NB4 (cell line): ENCODE measurements at regions not wholly inside any gene's neighbourhood (a gene's known extent, or its start where the extent isn't known, plus 50 kb on each side); places are given as distances from the start of the nearest gene placed in this dataset.

Experiments used
- DNase-seq: peaks from one replicate; pipeline ENCODE4 v3.0.0; 2010; ENCODE audit warnings: low read depth
- H3K4me3 ChIP-seq: one replicate; pipeline ENCODE4 v1.5.1; 2011; ENCODE audit warnings: mild to moderate bottlenecking, low read depth, low read length, moderate library complexity
- MYC ChIP-seq: IDR thresholded peaks from 2 replicates; pipeline ENCODE4 v1.6.1; 2011; ENCODE audit warnings: low read depth, low read length
- POLR2A ChIP-seq: IDR thresholded peaks from 2 replicates; pipeline ENCODE4 v1.6.1; 2011; ENCODE audit warnings: mild to moderate bottlenecking; ENCODE audit not compliant: insufficient read length; ENCODE audit errors: extremely low read depth
- TF ChIP-seq, protein P1 (sequence below): IDR thresholded peaks from 2 replicates; pipeline ENCODE4 v1.6.1; 2011; ENCODE audit warnings: low read depth, low read length
- TF ChIP-seq, protein P2 (sequence below): IDR thresholded peaks from one replicate; pipeline ENCODE4 v1.5.1; 2012; ENCODE audit warnings: low read depth, low read length

DNA sequence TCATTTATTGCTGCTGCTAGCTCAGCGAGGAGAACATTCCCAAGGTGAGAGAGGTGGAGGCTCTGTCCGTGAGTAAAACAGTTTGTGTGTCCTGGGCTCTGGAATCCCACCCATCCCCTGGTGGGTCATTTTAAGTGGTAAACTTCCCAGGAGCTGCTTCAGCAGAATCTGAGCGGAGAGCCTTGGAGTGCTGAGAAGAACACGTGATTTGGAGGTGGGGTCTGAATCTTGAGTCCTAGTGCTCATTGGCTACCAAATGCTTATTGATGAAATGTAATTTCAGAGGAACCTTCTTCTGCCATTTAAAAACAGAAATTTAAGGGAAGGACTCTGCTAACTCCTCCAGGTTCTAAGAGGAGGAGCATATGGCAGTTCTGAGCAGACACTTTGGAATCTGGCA, 132.4 kb downstream of the CDH26 start:
- no peak for DNase-seq
- H3K4me3 ChIP-seq, result no peak overlapping the region
- TF ChIP-seq, protein P1, sequence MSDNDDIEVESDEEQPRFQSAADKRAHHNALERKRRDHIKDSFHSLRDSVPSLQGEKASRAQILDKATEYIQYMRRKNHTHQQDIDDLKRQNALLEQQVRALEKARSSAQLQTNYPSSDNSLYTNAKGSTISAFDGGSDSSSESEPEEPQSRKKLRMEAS, result no peak
- TF ChIP-seq POLR2A (no peak), MYC (no peak)
- TF ChIP-seq, protein P2, sequence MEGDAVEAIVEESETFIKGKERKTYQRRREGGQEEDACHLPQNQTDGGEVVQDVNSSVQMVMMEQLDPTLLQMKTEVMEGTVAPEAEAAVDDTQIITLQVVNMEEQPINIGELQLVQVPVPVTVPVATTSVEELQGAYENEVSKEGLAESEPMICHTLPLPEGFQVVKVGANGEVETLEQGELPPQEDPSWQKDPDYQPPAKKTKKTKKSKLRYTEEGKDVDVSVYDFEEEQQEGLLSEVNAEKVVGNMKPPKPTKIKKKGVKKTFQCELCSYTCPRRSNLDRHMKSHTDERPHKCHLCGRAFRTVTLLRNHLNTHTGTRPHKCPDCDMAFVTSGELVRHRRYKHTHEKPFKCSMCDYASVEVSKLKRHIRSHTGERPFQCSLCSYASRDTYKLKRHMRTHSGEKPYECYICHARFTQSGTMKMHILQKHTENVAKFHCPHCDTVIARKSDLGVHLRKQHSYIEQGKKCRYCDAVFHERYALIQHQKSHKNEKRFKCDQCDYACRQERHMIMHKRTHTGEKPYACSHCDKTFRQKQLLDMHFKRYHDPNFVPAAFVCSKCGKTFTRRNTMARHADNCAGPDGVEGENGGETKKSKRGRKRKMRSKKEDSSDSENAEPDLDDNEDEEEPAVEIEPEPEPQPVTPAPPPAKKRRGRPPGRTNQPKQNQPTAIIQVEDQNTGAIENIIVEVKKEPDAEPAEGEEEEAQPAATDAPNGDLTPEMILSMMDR, result no peak

DNA sequence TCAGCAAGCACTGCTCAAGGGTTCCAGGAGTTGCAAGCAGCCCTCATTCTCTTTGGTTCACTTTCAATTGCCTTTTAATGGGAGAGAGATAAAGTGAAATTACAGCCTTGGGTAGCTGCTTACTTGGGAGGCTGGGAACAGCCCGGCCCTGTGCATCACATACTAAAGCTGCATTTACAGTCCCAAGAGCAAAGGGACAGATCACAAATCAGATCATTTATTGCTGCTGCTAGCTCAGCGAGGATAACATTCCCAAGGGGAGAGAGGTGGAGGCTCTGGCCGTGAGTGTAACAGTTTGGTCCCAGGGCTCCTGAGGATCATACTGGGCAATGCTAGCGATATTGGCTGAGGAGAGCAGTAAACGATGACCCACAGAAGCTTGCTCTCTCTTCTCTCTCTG, 133.1 kb downstream of the CDH26 start:
- H3K4me3 ChIP-seq, result no peak overlapping the region
- TF ChIP-seq, protein P2, result no peak
- TF ChIP-seq, protein P1, result no peak
- no peak for TF ChIP-seq MYC
- no peak for TF ChIP-seq POLR2A
- no peak for DNase-seq

DNA sequence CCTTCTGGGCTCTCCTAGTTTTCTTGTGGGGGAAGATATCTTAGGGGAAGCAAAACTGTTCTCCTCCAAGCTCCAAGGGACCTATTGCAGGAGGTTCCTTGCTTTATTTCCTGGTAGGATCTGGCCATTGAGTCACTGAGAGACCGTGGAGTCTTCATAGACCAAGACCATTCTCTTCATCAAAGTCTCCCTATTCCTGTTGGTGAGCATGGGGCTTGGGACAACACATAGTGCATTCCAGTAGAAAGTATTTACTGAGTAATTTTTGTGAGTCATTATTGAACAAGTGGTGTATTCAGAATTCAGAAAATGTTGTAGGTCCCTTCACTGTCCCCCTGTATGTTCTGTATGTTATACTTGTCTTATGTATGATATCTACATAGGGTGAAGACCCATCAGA, 133.6 kb downstream of the CDH26 start:
- no peak overlapping the region for H3K4me3 ChIP-seq
- TF ChIP-seq, protein P2, result no peak
- no peak for TF ChIP-seq POLR2A
- no peak for TF ChIP-seq MYC
- TF ChIP-seq, protein P1, result no peak
- no peak for DNase-seq

DNA sequence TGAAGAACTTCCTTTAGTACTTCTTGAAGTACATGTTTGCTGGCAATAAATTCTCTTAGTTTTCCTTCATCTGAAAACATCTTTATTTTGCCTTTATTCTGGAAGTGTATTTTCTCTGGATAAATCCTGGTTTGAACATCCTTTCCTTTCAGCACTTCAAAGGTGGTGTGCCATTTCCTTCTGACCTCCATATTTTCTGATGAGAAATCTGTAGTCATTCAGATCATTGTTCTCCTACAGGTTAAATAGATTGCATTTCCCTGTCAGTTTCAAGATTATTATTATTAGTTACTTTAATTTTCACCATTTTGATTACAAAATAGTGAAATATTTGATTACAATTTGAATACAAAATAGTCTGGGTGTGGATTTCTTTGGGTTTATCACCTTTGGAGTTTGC, 134.5 kb downstream of the CDH26 start:
- TF ChIP-seq MYC, result no peak
- TF ChIP-seq, protein P1, result no peak
- TF ChIP-seq, protein P2, result no peak
- no peak for TF ChIP-seq POLR2A
- no peak for DNase-seq
- H3K4me3 ChIP-seq, result no peak overlapping the region

DNA sequence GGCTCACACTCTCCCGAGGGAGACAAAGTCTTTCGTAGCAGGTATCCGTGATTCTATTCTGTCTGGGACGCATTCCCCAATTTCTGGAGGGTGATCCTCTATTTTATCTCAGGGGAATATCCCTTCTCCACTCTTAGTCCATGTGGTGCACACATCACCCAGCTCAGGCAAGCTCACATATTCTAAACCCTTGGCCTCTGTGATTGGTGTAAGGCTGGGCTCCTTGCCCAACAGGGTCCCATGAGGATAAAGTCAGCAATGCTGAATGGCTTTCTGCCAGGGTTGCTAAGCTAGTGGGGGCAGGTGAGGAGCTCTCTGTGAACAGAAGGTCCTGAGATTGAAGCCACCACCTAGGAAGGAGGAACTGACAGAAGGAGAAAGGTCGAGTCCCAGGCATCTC, 137.2 kb downstream of the CDH26 start:
- peak; percentile 45 for DNase-seq
- TF ChIP-seq MYC (no peak), POLR2A (no peak)
- TF ChIP-seq, protein P2, result no peak
- TF ChIP-seq, protein P1, result no peak
- H3K4me3 ChIP-seq, result no peak overlapping the region

DNA sequence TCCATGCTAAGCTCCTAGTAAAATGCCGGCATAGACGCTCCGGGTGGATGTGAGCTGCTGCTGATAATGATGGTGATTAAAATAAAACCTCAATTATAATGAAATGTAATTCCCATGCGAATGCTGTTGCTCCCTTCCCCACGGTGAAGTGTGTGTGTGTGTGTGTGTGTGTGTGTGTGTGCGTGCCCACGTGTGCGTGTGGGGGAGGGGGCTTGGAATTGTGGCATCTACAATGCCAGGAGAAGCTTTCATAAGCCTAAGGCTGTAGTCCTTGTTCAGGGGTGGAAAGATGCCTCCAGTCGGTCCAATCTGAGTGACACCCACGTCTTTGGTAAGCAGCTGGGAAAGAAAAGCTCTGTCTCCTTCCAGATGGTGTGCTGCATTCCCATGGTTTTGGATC, 137.9 kb downstream of the CDH26 start:
- H3K4me3 ChIP-seq, result no peak overlapping the region
- TF ChIP-seq, protein P1, result no peak
- TF ChIP-seq, protein P2, result no peak
- no peak for TF ChIP-seq MYC
- TF ChIP-seq POLR2A, result no peak

More for the DNA sequence above, 137.9 kb downstream of the CDH26 start:
- DNase-seq, result no peak
